ENCODE measurements at regions not wholly inside any gene's neighbourhood (a gene's known extent, or its start where the extent isn't known, plus 50 kb on each side); places are given as distances from the start of the nearest gene placed in this dataset.

DNA sequence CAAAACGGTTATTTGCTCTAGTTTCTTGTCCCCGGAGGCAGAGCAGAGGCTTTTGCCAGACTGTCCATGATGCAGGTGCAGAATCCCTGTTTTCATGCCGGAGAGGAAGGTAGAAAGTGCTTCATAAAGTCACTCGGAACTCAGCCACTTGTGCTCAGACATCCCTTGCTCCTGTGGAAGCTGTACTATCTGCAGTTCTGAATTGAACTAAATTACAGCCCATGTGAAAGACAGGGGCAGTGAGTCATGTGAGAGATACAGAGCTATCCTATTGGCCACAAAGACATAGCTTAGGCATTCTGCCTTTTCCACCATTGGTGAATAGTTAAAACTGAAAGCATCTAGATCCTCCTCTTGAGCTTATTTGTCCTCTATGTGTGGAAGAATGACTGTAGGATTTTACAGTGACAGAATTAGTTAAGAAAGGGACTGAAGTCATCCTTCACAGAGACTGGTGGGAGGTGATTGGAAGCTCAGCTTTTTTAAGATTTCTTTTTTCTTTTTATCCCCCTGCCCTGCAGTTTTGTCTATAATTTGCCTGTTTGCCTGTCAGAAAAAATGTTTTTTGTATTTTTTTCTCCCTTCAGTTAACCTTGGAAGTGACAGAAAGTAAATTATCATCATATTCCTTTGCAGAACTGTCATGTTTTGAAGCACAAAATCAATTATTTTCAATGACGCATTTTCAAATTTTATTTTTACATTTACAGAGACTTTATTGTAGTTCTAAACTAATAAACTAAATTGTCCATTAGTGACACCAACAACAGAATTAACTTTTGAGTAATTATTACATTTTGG lies 298.6 kb downstream of the PTPRC start (continued):
- TF ChIP-seq JUNB (IDR thresholded peaks at IDR 0.05) (no peak), ATF2 (IDR thresholded peaks at IDR 0.05; ENCODE audit: low read length) (no peak), CREB1 (IDR thresholded peaks at IDR 0.05; ENCODE audit: low read depth) (0 out of 2 replicates have a peak, but pooled peaks have one; percentile 3), CEBPB (IDR thresholded peaks at IDR 0.05; ENCODE audit: borderline replicate concordance in 1 of 2, low read depth in 2 of 2, low read length in 2 of 2) (no peak), TCF7 (IDR thresholded peaks at IDR 0.05; ENCODE audit: borderline replicate concordance) (no peak), SIN3A (IDR thresholded peaks at IDR 0.05; ENCODE audit: low read depth, low read length) (no peak), POLR2AphosphoS2 (IDR thresholded peaks at IDR 0.05; ENCODE audit: low read depth, low read length) (0 out of 2 replicates have a peak, but pooled peaks have one; percentile 65), MYC (IDR thresholded peaks at IDR 0.05; ENCODE audit: insufficient read depth, insufficient read length, insufficient replicate concordance, low read length, severe bottlenecking) (no peak), YY1 (IDR thresholded peaks at IDR 0.05; ENCODE audit: low read depth, low read length) (no peak), ZNF592 (IDR thresholded peaks at IDR 0.05) (no peak), ZNF24 (IDR thresholded peaks at IDR 0.05) (no peak), STAT3 (IDR thresholded peaks at IDR 0.05; ENCODE audit: low read depth, low read length) (no peak), TCF12 (IDR thresholded peaks at IDR 0.05; ENCODE audit: low read depth, low read length) (no peak), MXI1 (IDR thresholded peaks at IDR 0.05; ENCODE audit: low read depth, low read length) (peak; percentile 45; the same call in 1 of the 2 replicates), IKZF2 (IDR thresholded peaks at IDR 0.05) (0 out of 4 replicates have a peak, but pooled peaks of 1 of the 2 experiments have one; percentile 1)
- TF ChIP-seq, protein P1, sequence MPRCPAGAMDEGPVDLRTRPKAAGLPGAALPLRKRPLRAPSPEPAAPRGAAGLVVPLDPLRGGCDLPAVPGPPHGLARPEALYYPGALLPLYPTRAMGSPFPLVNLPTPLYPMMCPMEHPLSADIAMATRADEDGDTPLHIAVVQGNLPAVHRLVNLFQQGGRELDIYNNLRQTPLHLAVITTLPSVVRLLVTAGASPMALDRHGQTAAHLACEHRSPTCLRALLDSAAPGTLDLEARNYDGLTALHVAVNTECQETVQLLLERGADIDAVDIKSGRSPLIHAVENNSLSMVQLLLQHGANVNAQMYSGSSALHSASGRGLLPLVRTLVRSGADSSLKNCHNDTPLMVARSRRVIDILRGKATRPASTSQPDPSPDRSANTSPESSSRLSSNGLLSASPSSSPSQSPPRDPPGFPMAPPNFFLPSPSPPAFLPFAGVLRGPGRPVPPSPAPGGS (IDR thresholded peaks at IDR 0.05; ENCODE audit: borderline replicate concordance, insufficient read depth, low read depth, low read length, poor library complexity, severe bottlenecking) = no peak
- TF ChIP-seq, protein P2, sequence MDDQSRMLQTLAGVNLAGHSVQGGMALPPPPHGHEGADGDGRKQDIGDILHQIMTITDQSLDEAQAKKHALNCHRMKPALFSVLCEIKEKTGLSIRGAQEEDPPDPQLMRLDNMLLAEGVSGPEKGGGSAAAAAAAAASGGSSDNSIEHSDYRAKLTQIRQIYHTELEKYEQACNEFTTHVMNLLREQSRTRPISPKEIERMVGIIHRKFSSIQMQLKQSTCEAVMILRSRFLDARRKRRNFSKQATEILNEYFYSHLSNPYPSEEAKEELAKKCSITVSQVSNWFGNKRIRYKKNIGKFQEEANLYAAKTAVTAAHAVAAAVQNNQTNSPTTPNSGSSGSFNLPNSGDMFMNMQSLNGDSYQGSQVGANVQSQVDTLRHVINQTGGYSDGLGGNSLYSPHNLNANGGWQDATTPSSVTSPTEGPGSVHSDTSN (IDR thresholded peaks at IDR 0.05; ENCODE audit: insufficient replicate concordance, low read depth, low read length) = peak; percentile 59
- TF ChIP-seq, protein P3, sequence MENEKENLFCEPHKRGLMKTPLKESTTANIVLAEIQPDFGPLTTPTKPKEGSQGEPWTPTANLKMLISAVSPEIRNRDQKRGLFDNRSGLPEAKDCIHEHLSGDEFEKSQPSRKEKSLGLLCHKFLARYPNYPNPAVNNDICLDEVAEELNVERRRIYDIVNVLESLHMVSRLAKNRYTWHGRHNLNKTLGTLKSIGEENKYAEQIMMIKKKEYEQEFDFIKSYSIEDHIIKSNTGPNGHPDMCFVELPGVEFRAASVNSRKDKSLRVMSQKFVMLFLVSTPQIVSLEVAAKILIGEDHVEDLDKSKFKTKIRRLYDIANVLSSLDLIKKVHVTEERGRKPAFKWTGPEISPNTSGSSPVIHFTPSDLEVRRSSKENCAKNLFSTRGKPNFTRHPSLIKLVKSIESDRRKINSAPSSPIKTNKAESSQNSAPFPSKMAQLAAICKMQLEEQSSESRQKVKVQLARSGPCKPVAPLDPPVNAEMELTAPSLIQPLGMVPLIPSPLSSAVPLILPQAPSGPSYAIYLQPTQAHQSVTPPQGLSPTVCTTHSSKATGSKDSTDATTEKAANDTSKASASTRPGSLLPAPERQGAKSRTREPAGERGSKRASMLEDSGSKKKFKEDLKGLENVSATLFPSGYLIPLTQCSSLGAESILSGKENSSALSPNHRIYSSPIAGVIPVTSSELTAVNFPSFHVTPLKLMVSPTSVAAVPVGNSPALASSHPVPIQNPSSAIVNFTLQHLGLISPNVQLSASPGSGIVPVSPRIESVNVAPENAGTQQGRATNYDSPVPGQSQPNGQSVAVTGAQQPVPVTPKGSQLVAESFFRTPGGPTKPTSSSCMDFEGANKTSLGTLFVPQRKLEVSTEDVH (IDR thresholded peaks at IDR 0.05; ENCODE audit: low read depth, partially characterized antibody) = no peak
